Endothelial cell of umbilical vein (primary cell): ENCODE measurements at regions not wholly inside any gene's neighbourhood (a gene's known extent, or its start where the extent isn't known, plus 50 kb on each side); places are given as distances from the start of the nearest gene placed in this dataset.

Experiments
- BruUV-seq: library from RNA; stranded (reverse); fragments of 400-500 nt; replicated peaks from 2 replicates; lab custom pipeline; 2021; lab: Mats Ljungman, UMichigan
- CTCF ChIA-PET: fragments of 300-600, 350-600 bp; sonication (Branson Sonifier 250); formaldehyde crosslinking; loops from one replicate; lab custom pipeline; 2021; ENCODE audit warnings: antibody characterized with exemption, inconsistent platforms; lab: Charles Lee
- POLR2A ChIA-PET: fragments of 300-600, 350-600 bp; sonication (Branson Sonifier 250); formaldehyde crosslinking; loops from one replicate; lab custom pipeline; 2021; ENCODE audit warnings: antibody characterized with exemption, inconsistent platforms; lab: Charles Lee
- DNase-seq: peaks from one replicate; pipeline ENCODE4 v3.0.0-alpha.2; 2011; ENCODE audit warnings: low read depth, low spot score
- FAIRE-seq: peaks from 2 replicates; lab custom pipeline; 2011; peaks lifted over from hg19 to GRCh38; lab: Jason Lieb, UNC
- H2AFZ ChIP-seq: 2 replicates; pipeline ENCODE4 v1.6.0; 2012; ENCODE audit warnings: low read depth, low read length, control low read depth, inconsistent platforms
- H3K27ac ChIP-seq: 2 replicates; pipeline ENCODE4 v1.5.1; 2011; ENCODE audit warnings: low read depth, mild to moderate bottlenecking, control low read depth, low read length, moderate library complexity; ENCODE audit not compliant: insufficient read depth
- H3K27me3 ChIP-seq, 2 experiments: 2 replicates each; pipeline versions ENCODE4 v1.6.0 to v1.6.1; 2011; ENCODE audit warnings: low read length in 2 of 2, mixed read lengths in 1 of 2; ENCODE audit not compliant: control insufficient read depth in 2 of 2, insufficient read depth in 2 of 2
- H3K36me3 ChIP-seq, 2 experiments: 2 replicates in 1 of 2; 3 replicates in 1 of 2; pipeline ENCODE4 v1.5.1; 2011; ENCODE audit warnings: low read length in 2 of 2, mild to moderate bottlenecking in 1 of 2, moderate library complexity in 1 of 2; ENCODE audit not compliant: control insufficient read depth in 2 of 2, insufficient read depth in 2 of 2; ENCODE audit errors: extremely low read depth in 1 of 2
- H3K4me1 ChIP-seq: 3 replicates; pipeline ENCODE4 v1.5.1; 2011; ENCODE audit warnings: mild to moderate bottlenecking, low read length; ENCODE audit not compliant: control insufficient read depth, insufficient read depth; ENCODE audit errors: extremely low read depth
- H3K4me2 ChIP-seq: 2 replicates; pipeline ENCODE4 v1.6.1; 2011; ENCODE audit warnings: low read length, control low read depth, mixed read lengths; ENCODE audit not compliant: insufficient read depth
- H3K4me3 ChIP-seq, 3 experiments: fragments of 200-600 bp in 1 of 3; sonication (generic), shearing (Covaris generic) in 1 of 3; replicated peaks in 1 of 3; 2 replicates each; pipeline ENCODE4 v1.5.1; 2011 to 2016; ENCODE audit warnings: control low read depth in 3 of 3, low read length in 3 of 3, mild to moderate bottlenecking in 2 of 3, inconsistent platforms in 1 of 3, low read depth in 1 of 3, moderate library complexity in 1 of 3; ENCODE audit not compliant: insufficient read depth in 1 of 3
- H3K79me2 ChIP-seq: 2 replicates; pipeline ENCODE4 v1.6.0; 2012; ENCODE audit warnings: low read length, inconsistent platforms; ENCODE audit not compliant: control insufficient read depth, insufficient read depth
- H3K9ac ChIP-seq: replicated peaks from 2 replicates; pipeline ENCODE3; 2011; ENCODE audit warnings: low read length, control low read depth; ENCODE audit not compliant: insufficient read depth; ENCODE audit errors: extremely low read depth
- H3K9me1 ChIP-seq: replicated peaks from 3 replicates; pipeline ENCODE4 v1.6.0; 2011; ENCODE audit warnings: mild to moderate bottlenecking, low read length; ENCODE audit not compliant: control insufficient read depth, insufficient read depth; ENCODE audit errors: extremely low read depth
- H3K9me3 ChIP-seq: replicated peaks from 2 replicates; pipeline ENCODE4 v1.5.1; 2012; ENCODE audit warnings: low read length, inconsistent platforms; ENCODE audit not compliant: control insufficient read depth, insufficient read depth
- H4K20me1 ChIP-seq: replicated peaks from 2 replicates; pipeline ENCODE3; 2011; ENCODE audit warnings: mild to moderate bottlenecking, low read length; ENCODE audit not compliant: control insufficient read depth, insufficient read depth; ENCODE audit errors: extremely low read depth
- EZH2 ChIP-seq: IDR thresholded peaks from 2 replicates; pipeline ENCODE4 v1.6.1; 2012; ENCODE audit warnings: borderline replicate concordance, low read depth, mild to moderate bottlenecking, moderate library complexity, low read length, inconsistent platforms; ENCODE audit not compliant: severe bottlenecking
- FOS ChIP-seq: IDR thresholded peaks from 2 replicates; pipeline ENCODE4 v1.6.1; 2011; ENCODE audit warnings: mild to moderate bottlenecking, low read length, moderate library complexity, borderline replicate concordance; ENCODE audit not compliant: insufficient read depth
- GATA2 ChIP-seq: IDR thresholded peaks from 2 replicates; pipeline ENCODE4 v1.7.0; 2011; ENCODE audit warnings: low read depth, mild to moderate bottlenecking, moderate library complexity, mixed read lengths, low read length; ENCODE audit not compliant: insufficient read length, insufficient read depth
- JUN ChIP-seq: IDR thresholded peaks from 2 replicates; pipeline ENCODE4 v1.6.1; 2011; ENCODE audit warnings: borderline replicate concordance, low read depth; ENCODE audit not compliant: insufficient read length, insufficient read depth
- MYC ChIP-seq: IDR thresholded peaks from one replicate; pipeline ENCODE4 v1.6.1; 2011; ENCODE audit warnings: mild to moderate bottlenecking, low read depth, low read length
- POLR2A ChIP-seq: IDR thresholded peaks from 2 replicates; pipeline ENCODE4 v1.6.1; 2012; ENCODE audit warnings: low read depth, mild to moderate bottlenecking, control low read depth, low read length
- POLR2AphosphoS5 ChIP-seq: IDR thresholded peaks from 2 replicates; pipeline ENCODE4 v1.6.1; 2012; ENCODE audit warnings: low read depth, mild to moderate bottlenecking, control low read depth, low read length, moderate library complexity; ENCODE audit not compliant: insufficient read depth
- dilution Hi-C: fragments of 300-500 bp; cut with MboI; formaldehyde crosslinking; loops from one replicate; pipeline ENCODE4 v1.15.0; 2019; ENCODE audit warnings: low sequenced_read_pairs; ENCODE audit not compliant: extremely low pct_ligation_motif_present
- intact Hi-C: fragments of 100-400 bp; cut with micrococcal nuclease; formaldehyde crosslinking; loops from one replicate; pipeline ENCODE4 v1.10.0; 2022
- TF ChIP-seq, protein P1 (sequence below): IDR thresholded peaks from 2 replicates; pipeline ENCODE4 v1.6.1; 2011; ENCODE audit not compliant: insufficient read depth, insufficient read length
- TF ChIP-seq, protein P2 (sequence below), 2 donors: IDR thresholded peaks; 1 replicate in 1 of 2; 2 replicates in 1 of 2; pipeline ENCODE4 v1.5.1; 2011; ENCODE audit warnings: low read length in 2 of 2, mild to moderate bottlenecking in 2 of 2, moderate library complexity in 2 of 2, control low read depth in 1 of 2, inconsistent platforms in 1 of 2, low read depth in 1 of 2; ENCODE audit not compliant: insufficient read depth in 1 of 2; ENCODE audit errors: extremely low read depth in 1 of 2

DNA sequence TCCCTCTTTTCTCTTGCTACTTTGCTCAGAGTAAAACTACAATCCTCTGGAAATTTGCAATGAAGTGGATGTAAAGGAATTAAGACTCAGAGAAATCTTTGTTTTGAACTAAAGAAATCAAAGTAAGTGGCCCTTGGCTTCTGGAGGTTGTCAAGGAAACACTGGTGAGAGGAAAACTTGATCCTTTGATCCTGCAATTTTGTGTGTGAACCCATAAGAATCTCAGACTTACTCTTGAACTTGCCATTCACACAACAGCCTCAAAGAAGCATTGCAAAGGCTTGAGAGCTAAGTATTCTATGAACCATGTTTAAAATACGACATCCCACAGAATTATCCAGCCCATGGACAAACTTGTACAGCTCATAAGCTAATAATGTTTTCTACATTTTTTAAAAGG lies 827.5 kb downstream of the TAF11L14 start:
- H3K27ac ChIP-seq, result no peak overlapping the region
- H3K27me3 ChIP-seq, result no peaks in the 10 kb centered on the region
- H3K9me3 ChIP-seq, result no peaks in the 10 kb centered on the region
- no peaks in the 10 kb centered on the region for H3K9me1 ChIP-seq
- H3K36me3 ChIP-seq, result no peaks in the 10 kb centered on the region
- DNase-seq (no peak), FAIRE-seq (no peak)
- dilution Hi-C loops, result no loop called here
- no peaks in the 10 kb centered on the region for H3K79me2 ChIP-seq
- no peak overlapping the region for H3K4me3 ChIP-seq
- H3K4me1 ChIP-seq, result no peaks in the 10 kb centered on the region
- ChIA-PET POLR2A (no interaction called here), CTCF (no interaction called here)
- H3K4me2 ChIP-seq, result no peak overlapping the region
- no peaks in the 10 kb centered on the region for H4K20me1 ChIP-seq
- intact Hi-C loops, result no loop called here
- H2AFZ ChIP-seq, result no peak overlapping the region
- TF ChIP-seq, protein P1, sequence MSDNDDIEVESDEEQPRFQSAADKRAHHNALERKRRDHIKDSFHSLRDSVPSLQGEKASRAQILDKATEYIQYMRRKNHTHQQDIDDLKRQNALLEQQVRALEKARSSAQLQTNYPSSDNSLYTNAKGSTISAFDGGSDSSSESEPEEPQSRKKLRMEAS, result no peak
- TF ChIP-seq, protein P2, sequence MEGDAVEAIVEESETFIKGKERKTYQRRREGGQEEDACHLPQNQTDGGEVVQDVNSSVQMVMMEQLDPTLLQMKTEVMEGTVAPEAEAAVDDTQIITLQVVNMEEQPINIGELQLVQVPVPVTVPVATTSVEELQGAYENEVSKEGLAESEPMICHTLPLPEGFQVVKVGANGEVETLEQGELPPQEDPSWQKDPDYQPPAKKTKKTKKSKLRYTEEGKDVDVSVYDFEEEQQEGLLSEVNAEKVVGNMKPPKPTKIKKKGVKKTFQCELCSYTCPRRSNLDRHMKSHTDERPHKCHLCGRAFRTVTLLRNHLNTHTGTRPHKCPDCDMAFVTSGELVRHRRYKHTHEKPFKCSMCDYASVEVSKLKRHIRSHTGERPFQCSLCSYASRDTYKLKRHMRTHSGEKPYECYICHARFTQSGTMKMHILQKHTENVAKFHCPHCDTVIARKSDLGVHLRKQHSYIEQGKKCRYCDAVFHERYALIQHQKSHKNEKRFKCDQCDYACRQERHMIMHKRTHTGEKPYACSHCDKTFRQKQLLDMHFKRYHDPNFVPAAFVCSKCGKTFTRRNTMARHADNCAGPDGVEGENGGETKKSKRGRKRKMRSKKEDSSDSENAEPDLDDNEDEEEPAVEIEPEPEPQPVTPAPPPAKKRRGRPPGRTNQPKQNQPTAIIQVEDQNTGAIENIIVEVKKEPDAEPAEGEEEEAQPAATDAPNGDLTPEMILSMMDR (IDR thresholded peaks at IDR 0.05; ENCODE audit: extremely low read depth in 1 of 2, insufficient read depth in 1 of 2, low read depth in 1 of 2, low read length in 2 of 2), result no peak
- no peak for TF ChIP-seq JUN
- TF ChIP-seq POLR2A, result no peak
- no peak for TF ChIP-seq MYC
- TF ChIP-seq POLR2AphosphoS5, result no peak
- TF ChIP-seq EZH2, result no peak
- TF ChIP-seq GATA2, result no peak
- TF ChIP-seq FOS, result no peak
- BruUV-seq, result no TSS peak
- no peak overlapping the region for H3K9ac ChIP-seq
